Smooth muscle cell (in vitro differentiated cells): ENCODE measurements at regions not wholly inside any gene's neighbourhood (a gene's known extent, or its start where the extent isn't known, plus 50 kb on each side); places are given as distances from the start of the nearest gene placed in this dataset.

Experiments
- DNase-seq: peaks from one replicate; lab custom pipeline; 2025; ENCODE audit not compliant: unreplicated experiment; lab: John Stamatoyannopoulos, UW
- H2AFZ ChIP-seq: fragments of 200-600 bp; sonication (generic); 2 replicates; pipeline ENCODE4 v1.6.0; 2016; ENCODE audit warnings: antibody characterized with exemption, low read depth, mild to moderate bottlenecking
- H3F3A ChIP-seq: fragments of 200-600 bp; sonication (generic); 2 replicates; pipeline ENCODE4 v1.6.0; 2017; ENCODE audit warnings: antibody characterized with exemption, low read depth
- H3K27ac ChIP-seq: fragments of 200-600 bp; sonication (generic); 2 replicates; pipeline ENCODE4 v1.5.1; 2016; ENCODE audit warnings: low read depth, mild to moderate bottlenecking
- H3K27me3 ChIP-seq: fragments of 200-600 bp; sonication (generic); 2 replicates; pipeline ENCODE4 v1.6.1; 2016; ENCODE audit warnings: low read depth, mild to moderate bottlenecking
- H3K36me3 ChIP-seq: fragments of 200-600 bp; sonication (generic); 2 replicates; pipeline ENCODE4 v1.5.1; 2016; ENCODE audit warnings: low read depth
- H3K4me1 ChIP-seq: fragments of 200-600 bp; sonication (generic); 2 replicates; pipeline ENCODE4 v1.5.1; 2016; ENCODE audit warnings: low read depth
- H3K4me2 ChIP-seq: fragments of 200-600 bp; sonication (generic); 2 replicates; pipeline ENCODE4 v1.6.0; 2016; ENCODE audit warnings: mild to moderate bottlenecking
- H3K4me3 ChIP-seq: fragments of 200-600 bp; sonication (generic); 2 replicates; pipeline ENCODE4 v1.5.1; 2016; ENCODE audit warnings: mild to moderate bottlenecking
- H3K79me2 ChIP-seq: fragments of 200-600 bp; sonication (generic); 2 replicates; pipeline ENCODE4 v1.6.0; 2016; ENCODE audit warnings: low read depth, mild to moderate bottlenecking
- H3K9ac ChIP-seq: fragments of 200-600 bp; sonication (generic); 2 replicates; pipeline ENCODE4 v1.6.0; 2016; ENCODE audit warnings: low read depth
- H3K9me3 ChIP-seq: fragments of 200-600 bp; sonication (generic); replicated peaks from 2 replicates; pipeline ENCODE4 v1.5.1; 2016; ENCODE audit warnings: low read depth
- H4K20me1 ChIP-seq: fragments of 200-600 bp; sonication (generic); 2 replicates; pipeline ENCODE4 v1.6.0; 2016; ENCODE audit warnings: low read depth
- CTCF ChIP-seq: fragments of 200-600 bp; sonication (generic); IDR thresholded peaks from 2 replicates; pipeline ENCODE4 v1.5.1; 2017; ENCODE audit warnings: borderline replicate concordance, mild to moderate bottlenecking, antibody characterized with exemption; ENCODE audit not compliant: insufficient read depth, poor library complexity, severe bottlenecking
- WGBS: methylation state at CpG from one replicate; pipeline ENCODE4 v1.1.7; 2016; ENCODE audit warnings: low lambda C conversion rate; 5-methylcytosine and 5-hydroxymethylcytosine counted together

GRCh38 chr7:114073701-114074100 is 154.9 kb upstream of the PPP1R3A start:
- Histone ChIP-seq H3K27me3 (peaks cover 10% of the 10 kb centered on the region), H3K36me3 (no peaks in the 10 kb centered on the region), H3K4me2 (no peak overlapping the region), H3F3A (no peaks in the 10 kb centered on the region), H4K20me1 (no peaks in the 10 kb centered on the region), H2AFZ (no peak overlapping the region), H3K4me1 (no peaks in the 10 kb centered on the region), H3K27ac (no peak overlapping the region), H3K79me2 (no peaks in the 10 kb centered on the region), H3K4me3 (no peak overlapping the region), H3K9me3 (no peaks in the 10 kb centered on the region), H3K9ac (no peak overlapping the region)
- TF ChIP-seq CTCF: no peak
- no peak for DNase-seq
- WGBS: 84% methylated on average over 2 of the region's 2 CpGs

- H3K9ac ChIP-seq: no peak overlapping the region
- TF ChIP-seq CTCF: no peak
- no peak overlapping the region for H3K4me3 ChIP-seq
- no peaks in the 10 kb centered on the region for H3K4me1 ChIP-seq
- no peaks in the 10 kb centered on the region for H3K36me3 ChIP-seq
- H3K4me2 ChIP-seq: no peak overlapping the region
- no peaks in the 10 kb centered on the region for H3K79me2 ChIP-seq
- no peaks in the 10 kb centered on the region for H3K9me3 ChIP-seq
- no peaks in the 10 kb centered on the region for H4K20me1 ChIP-seq
- peaks cover 20% of the 10 kb centered on the region for H3K27me3 ChIP-seq
- no peak for DNase-seq
- no peak overlapping the region for H2AFZ ChIP-seq
- no peak overlapping the region for H3K27ac ChIP-seq
- H3F3A ChIP-seq: no peaks in the 10 kb centered on the region
These were observed 151.4 kb upstream of the PPP1R3A start for GRCh38 chr7:114070246-114070645.

GRCh38 chr7:114062810-114063209 is 144.0 kb upstream of the PPP1R3A start:
- no peak overlapping the region for H3K27ac ChIP-seq
- no peaks in the 10 kb centered on the region for H3K9me3 ChIP-seq
- no peak for DNase-seq
- H3K4me3 ChIP-seq: no peak overlapping the region
- H3K4me2 ChIP-seq: no peak overlapping the region
- TF ChIP-seq CTCF: no peak
- peaks cover 7% of the 10 kb centered on the region for H3K27me3 ChIP-seq
- no peaks in the 10 kb centered on the region for H3K36me3 ChIP-seq
- WGBS: 77% methylated on average over 3 of the region's 3 CpGs
- H3K4me1 ChIP-seq: no peaks in the 10 kb centered on the region
- no peaks in the 10 kb centered on the region for H3F3A ChIP-seq
- H3K9ac ChIP-seq: no peak overlapping the region
- no peaks in the 10 kb centered on the region for H4K20me1 ChIP-seq
- H2AFZ ChIP-seq: no peak overlapping the region
- no peaks in the 10 kb centered on the region for H3K79me2 ChIP-seq

GRCh38 chr7:114051871-114052331 is 133.1 kb upstream of the PPP1R3A start:
- Histone ChIP-seq H3F3A (no peaks in the 10 kb centered on the region), H4K20me1 (no peaks in the 10 kb centered on the region), H3K36me3 (no peaks in the 10 kb centered on the region), H2AFZ (no peak overlapping the region), H3K4me2 (no peak overlapping the region), H3K9me3 (no peaks in the 10 kb centered on the region), H3K4me1 (no peaks in the 10 kb centered on the region), H3K27me3 (no peaks in the 10 kb centered on the region), H3K4me3 (no peak overlapping the region), H3K79me2 (no peaks in the 10 kb centered on the region), H3K9ac (no peak overlapping the region), H3K27ac (no peak overlapping the region)
- 77% methylated on average over 2 of the region's 2 CpGs for WGBS
- no peak for TF ChIP-seq CTCF
- no peak for DNase-seq
